ENCODE measurements at regions not wholly inside any gene's neighbourhood (a gene's known extent, or its start where the extent isn't known, plus 50 kb on each side); places are given as distances from the start of the nearest gene placed in this dataset.
A peak's percentile ranks its signal among the peaks of the same experiment; 100 is the strongest.

DNA sequence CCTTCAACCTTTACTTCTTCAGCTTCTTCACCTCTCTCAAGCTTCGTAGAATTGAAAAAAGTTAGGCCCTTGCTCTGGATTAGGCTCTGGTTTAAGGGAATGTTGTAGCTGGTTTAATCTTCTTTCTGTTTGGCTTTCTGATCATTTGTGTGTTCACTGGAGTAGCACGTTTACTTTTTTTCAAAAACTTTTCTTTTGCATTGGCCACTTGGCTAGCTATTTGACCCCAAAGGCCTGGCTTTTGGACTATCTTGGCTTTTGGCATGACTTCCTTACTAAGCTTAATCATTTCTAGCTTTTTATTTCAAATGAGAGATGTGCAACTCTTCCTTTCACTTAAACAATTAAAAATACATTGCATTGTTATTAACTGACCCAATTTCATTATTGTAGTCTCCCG, 1154.8 kb upstream of the ZEB2 start:
- no peak for DNase-seq (ENCODE audit: low spot score)

DNA sequence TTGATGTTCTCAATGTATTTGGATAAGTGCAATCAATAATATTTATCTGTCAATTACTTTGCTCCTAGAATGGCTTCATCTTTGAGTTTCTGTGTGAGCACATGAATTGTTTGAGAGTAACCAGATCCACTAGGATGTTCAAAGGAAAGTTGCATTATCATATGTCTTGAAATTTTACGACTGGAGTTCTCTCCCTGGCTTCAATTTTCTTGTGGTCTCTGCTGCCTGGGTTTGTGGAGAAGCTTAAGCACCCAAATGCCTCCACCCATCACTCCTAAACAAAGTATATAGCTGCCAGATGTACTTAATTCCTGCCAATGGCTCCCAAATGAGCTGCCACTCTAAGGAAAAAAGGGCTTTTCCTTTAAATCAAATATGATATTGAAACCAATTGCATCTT, 1149.4 kb upstream of the ZEB2 start:
- peak; percentile 43 for DNase-seq (ENCODE audit: low spot score)

DNA sequence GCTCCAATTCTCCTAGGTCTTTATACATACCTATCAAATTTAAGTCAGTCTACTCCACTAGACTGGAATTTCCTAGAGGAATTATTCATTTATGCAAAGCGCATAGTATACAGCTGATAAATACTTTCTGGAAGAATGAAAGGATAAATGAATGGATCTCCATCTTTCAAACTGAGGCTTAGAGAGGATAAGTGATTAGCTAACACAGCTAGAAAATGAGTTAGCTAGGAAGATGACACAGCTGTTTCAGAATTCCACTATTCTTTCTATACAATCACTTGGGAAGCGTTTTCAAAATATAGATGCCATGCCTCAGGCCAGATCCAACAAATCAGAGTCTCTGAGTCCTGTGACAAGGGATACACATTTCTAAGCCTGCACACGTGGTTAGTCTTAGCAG, 1146.6 kb upstream of the ZEB2 start:
- DNase-seq (ENCODE audit: low spot score), result no peak

DNA sequence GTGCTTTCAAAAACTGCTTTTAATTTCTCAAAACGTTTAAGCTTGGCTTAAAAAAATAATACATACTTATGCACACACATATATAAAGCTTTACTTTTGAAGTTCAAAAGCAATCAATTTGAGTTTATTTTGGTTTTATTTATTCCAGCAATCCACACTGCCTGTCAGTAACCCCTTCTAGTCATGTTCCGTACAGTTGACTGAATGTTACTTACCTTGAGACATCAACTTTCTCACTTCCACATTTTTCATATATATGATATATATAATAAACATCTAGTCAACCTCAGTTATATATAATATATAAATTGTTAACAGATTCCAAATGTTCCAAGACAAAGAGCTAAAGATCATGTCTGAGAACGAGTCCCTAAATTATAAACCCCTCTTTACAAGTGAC, 1137.3 kb upstream of the ZEB2 start:
- no peak for DNase-seq (ENCODE audit: low spot score)

DNA sequence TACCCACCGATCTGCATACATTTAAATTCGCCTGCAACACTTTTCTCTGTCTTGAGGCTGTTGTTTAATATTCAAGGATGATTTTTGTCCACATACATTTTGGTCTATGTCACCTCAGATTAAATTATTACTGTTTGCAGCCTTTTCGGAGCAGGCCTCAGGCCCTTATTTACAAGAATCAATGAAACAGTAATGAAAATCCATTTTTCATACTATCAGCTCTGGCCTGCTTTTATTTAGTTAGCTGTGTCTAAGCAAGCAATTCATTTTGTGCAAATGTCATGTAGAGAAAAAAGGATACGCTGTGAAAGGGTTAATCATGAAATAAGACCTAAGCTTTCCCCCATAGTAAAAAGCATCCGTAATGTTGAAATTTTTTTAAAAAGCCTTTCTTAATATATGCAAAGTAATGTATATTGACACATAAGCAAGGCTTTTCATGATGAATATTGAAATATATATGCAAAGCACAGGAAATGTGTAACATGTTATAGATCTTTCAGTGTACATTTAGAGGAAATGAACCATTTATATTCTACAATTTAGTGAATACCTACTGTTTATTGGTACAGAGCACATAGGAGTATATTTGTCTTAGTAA, 1135.3 kb upstream of the ZEB2 start:
- no peak for DNase-seq (ENCODE audit: low spot score)

DNA sequence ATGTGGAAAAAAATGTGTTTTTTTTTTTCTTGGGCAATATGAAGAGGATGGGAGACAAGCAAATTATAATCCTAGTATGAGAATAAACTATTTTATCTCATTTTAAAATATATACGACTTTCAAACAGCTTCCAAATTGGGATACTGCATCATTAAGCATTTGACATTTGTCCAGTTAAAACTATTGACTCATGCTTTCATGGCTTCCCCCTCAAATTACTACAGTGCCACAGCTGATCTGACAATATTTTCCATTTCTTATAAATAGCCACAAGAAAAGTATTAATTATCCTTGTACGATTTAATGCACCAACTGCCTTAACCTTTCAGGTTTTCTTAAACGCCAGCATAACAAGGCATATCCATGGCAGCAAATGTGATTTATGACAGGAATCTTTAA, 1134.8 kb upstream of the ZEB2 start:
- no peak for DNase-seq (ENCODE audit: low spot score)

DNA sequence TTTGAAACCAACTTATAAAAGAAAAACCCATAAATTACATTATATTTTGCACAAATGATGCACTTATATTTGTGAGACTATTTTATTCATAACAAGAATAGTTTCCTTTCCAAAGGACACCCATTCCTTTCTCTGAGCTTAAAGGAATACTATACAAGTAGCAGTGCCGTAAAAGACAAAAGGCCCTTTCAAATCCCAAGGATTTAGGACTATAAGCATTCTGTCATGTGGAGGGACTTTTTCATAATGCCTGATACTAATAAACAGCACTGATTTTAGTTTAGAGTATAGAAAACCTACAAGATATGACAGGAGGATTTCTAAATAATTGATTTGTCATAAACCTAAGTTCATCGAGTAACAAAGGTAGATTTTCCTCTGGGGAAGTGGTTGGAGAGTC, 1134.2 kb upstream of the ZEB2 start:
- no peak for DNase-seq (ENCODE audit: low spot score)

DNA sequence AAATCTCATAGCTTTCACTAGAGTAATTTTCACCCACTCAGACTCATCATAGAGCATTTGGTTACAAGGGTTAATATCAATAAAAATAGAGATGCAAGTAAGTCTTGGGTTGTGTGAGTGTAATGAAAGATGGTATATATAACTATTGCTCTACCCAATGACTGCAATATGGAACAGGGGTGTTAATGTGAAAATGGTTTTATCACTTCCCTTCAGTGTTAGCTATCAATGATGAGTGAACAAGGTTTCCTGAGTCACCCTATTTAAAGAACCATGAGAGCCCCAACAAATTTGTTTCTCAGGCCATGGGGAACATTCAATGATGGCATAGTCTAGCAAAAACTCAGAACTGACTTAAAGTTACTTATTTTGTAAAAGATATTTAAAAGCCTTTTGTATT, 1133.6 kb upstream of the ZEB2 start:
- DNase-seq (ENCODE audit: low spot score), result no peak

DNA sequence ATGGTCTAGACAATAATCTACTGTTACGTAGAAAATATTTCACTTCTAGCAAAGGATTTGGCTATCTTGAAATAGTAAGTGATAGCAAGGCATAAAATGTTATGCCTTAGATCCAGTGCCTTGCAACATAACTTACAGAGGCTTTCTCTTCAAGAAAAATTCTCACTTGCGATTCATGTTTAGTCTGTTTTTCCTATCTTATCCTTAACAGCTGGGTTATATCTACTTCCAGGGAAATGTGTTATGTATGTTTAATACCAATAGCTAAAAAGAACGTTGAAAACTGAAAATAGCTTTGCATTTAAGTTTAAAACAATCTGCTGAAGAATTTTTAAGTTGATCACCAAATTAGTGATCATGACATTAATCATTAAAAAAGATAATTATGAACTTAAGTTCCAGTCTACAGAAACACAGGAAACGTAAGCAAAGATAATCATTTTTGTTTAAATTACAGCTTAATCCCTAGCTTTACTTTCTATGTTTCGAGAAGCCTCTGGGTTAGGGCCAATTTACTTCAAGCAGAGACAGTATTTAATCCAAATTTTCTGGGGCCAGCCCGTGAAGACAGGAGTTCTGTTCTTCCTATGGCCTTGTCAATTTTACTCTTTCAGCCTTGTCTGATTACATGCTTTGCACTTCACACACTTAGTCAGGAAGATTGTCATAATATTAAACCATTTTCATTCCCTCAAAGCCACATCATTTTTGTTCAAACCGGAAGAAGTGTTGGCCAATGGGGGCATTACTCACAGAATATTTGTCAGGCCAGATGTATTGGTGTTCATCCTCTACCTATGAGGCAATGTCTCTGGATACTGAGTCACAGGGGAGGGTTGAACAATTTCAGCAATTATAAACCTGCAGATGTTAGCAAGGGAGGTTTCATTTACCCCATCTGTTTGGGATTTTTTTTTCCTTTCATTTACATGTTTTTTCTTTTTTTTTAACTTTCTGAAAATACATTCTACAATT, 1132.9 kb upstream of the ZEB2 start:
- DNase-seq (ENCODE audit: low spot score), result no peak

DNA sequence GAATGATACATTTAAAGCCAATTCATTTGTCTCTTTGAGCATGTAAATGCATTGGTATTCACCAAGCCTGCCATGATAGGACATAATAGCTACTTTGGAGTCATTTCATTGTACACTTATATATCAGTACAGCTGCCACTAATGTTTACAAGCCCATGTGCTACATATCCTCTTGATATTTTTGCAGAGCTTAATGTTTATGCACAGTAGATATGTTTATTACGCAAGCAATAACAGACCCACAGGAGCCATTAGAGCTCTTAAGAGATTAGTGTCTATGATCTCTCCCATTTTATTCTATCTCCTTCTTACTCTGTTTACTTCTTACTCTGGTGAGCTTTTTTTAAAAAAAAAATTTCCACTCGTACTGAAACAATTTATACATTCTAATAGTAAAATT, 1132.1 kb upstream of the ZEB2 start:
- DNase-seq (ENCODE audit: low spot score), result no peak

DNA sequence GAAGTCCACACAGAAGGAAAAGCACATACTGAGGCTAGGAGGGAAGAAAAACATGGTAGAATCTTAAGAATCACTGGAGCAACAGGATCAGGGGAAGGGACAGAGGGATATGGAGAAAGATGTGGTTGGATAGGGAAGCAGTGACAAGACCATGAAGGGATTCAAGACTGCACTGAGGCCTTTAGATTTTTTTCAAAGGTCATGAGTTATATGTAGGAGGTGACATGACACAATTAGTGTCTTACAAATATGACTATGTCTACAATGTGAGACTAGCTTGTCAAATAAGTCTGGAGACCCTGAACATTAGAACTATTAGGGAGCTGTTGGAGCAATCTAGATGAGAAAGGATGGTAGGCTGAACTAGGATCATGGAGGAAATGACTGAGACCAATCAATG, 1130.3 kb upstream of the ZEB2 start:
- DNase-seq (ENCODE audit: low spot score), result no peak

DNA sequence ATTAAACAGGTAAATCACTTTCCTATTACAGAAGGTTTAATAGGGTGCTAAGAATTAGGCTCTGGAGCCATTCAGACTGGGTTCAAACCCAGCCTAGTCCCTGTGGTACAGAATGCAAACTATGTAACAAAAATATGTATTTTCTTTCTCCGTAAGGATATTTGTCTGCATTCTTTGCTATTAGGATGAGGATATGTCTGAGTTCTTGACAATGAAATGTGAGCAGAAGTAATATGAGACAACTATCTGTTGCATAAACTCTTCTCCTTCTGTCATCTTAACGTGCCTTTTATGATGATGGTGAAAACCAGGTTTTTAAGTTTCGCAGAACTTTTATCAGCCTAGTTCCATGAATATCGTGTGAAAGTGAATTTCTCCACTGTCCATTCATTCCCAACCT, 1129.1 kb upstream of the ZEB2 start:
- no peak for DNase-seq (ENCODE audit: low spot score)

DNA sequence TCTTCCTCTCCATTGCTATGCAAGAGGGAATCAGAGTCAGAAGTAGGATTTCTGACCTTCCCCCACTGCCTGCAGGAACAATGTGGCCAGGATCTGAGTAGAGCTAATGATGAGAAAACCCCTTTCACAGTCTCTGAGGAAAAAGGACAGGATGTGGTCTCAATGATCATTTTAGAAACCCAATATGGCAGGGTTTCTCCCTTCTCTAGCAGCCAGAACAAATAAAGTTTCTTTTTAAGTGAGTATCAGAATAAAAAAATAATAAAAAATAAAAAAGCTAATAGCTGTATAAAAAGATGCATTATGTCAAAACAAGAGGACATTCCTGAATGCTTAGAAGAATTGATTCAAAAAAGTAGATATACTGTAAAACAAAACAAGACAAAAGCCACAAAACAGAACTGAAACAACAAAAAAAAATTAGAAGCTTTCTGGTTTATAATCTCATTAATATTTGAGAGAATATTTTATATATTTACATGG, 1124.9 kb upstream of the ZEB2 start:
- DNase-seq (ENCODE audit: low spot score), result no peak

DNA sequence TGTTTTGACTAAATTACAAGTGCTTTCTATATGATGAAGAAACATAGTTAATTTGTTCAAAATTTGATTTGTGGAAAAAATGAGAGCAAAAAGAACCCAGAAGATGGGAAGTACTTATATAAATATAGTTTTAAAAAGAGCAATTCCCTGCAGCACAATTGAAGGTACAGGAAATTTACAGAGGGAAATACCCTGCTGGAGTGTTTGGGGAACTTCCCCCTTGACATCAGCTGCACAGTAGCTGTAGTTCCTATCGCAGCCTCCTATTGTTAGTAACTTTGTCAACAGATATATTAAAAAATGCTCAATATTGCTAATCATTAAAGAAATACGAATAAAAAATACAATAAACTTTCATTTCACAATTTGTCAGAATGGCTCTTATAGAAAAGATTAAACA, 1118.8 kb upstream of the ZEB2 start:
- DNase-seq (ENCODE audit: low spot score), result no peak

DNA sequence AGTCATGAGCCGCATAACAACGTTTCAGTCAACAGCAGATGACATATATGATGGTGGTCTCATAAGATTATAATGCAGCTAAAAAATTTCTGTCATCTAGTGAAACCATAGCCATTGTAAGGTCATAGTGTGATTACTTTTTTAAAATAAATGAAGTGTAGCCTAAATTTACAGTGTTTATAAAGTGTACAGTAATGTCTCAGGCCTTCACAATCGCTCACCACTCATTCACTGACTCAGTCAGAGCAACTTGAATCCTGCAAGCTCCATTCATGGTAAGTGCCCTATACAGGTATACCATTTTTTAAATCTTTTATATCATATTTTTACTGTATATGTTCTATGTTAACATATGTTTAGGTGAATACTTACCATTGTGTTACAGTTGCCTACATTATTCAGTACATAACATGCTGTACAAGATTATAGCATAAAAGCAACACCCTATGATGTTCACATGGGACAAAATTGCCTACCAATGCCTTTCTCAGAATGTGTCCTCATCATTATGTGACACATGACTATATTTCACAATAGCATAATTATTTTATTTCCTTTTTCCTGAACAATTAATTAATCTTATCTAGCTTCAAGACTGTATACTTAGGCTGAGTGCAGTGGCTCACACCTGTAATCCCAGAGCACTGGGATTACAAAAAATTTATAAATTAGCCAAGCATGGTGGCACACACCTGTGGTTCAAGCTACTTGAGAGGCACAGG, 1115.9 kb upstream of the ZEB2 start:
- no peak for DNase-seq (ENCODE audit: low spot score)

DNA sequence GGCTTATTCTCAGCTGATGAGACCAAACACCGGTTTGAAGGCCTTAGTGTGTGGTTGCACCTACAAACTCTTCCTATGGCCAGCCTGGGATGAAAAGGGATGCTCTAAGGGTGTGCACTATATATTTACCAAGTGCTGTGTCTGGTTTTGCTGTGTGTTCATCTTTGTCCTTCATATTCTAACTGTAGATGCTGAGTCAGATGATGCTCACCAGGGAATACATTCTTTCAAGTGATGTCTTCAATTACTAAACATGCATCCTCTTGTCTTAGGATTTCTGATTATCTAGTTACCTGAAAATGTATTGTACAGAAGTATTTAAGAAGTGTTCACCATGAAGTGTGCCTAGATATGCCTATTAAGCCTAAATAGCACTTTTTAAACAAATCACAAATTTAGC, 1111.6 kb upstream of the ZEB2 start:
- no peak for DNase-seq (ENCODE audit: low spot score)

DNA sequence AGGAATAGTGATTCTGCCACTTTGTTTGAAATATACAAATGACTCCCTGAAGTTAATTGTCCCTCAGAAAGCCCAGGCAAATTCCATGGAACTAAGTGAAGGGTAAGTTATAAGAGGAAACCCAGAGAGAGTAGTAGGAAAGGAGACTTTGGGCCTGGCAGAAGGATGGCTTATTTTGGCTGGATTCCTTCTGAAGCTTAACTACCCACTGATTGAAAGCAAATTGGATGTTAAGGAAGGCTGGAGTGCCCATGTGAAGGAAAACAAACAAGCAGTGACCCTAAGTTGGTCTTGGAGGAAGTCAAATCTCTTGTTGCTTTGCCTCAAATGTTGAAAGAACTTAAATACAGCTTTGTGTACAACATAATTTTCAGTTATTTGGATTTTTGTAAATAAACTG, 1106.4 kb upstream of the ZEB2 start:
- DNase-seq (ENCODE audit: low spot score), result no peak

DNA sequence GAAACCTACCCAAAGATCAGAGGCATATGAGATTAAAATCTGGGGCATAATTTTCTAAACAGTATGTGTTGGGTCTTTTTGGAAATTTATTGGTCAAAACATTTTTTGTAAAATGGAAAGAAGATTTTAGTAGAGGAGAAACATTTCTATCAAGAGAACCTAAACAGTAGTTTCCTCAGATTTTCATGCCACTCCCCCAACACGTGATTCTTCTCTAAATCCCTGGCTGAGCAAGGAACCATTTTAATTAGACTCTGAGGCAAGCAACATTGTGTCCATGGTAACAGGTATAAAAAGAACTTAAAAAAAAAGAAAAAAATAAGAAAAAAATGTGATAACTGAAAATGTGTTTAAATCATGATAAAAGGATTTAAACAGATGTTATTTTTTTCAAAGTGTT, 1105.2 kb upstream of the ZEB2 start:
- DNase-seq (ENCODE audit: low spot score), result no peak

DNA sequence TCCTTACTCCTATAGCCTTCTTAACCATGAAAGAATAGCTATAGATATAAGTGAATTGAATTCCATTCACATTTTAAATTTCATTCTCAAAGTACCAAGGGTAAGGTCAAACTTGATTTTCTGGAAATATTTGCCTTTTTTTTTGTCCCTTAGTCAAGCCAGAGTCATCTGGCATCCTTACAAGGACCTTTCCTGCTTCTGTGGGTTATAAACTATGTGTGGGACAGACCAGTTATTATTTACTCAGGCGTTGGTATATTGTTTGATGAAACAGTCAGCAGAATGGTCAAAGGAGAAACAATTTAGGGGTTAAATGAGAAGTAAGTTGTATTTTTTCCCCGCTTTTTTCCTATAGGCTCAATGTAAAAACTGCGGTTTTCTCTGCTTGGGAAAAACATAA, 1103.2 kb upstream of the ZEB2 start:
- no peak for DNase-seq (ENCODE audit: low spot score)

DNA sequence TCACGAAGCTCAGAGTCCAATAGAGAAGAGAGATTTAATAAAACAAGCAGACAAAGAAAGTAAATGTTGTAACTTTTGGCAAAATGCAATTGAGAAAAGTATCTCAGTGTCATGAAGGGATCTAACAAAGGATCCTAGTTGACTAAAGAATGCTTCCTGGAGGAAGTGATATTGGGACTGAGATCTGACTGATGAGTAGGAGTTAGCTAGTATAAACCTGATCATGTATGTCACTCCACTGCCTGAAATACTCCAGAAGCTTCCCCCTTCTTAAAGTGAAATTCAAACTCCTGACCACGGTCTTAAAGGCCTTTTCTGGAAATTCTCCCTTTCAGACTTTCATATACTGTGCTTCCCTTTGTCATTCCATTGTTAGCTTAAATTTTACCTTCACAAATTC, 1102.4 kb upstream of the ZEB2 start:
- DNase-seq (ENCODE audit: low spot score), result no peak

DNA sequence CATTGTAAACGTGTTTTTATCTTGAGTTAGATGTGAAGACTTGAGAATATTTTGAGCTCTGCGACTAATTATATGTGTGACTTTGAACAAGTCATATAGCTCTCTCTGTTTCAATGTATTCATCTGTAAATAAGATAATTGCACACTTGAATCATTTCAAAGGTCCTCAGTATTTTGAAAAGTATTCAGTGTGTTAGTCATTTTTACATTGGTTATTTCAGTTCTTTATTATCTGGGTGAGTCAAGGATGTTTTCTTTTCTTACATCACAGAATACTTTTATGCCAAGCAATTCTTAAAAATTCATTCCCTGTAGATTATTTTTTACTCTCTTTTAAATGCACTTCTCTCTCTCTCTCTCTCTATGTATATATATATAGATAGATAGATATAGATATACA, 1098.0 kb upstream of the ZEB2 start:
- DNase-seq (ENCODE audit: low spot score), result no peak

DNA sequence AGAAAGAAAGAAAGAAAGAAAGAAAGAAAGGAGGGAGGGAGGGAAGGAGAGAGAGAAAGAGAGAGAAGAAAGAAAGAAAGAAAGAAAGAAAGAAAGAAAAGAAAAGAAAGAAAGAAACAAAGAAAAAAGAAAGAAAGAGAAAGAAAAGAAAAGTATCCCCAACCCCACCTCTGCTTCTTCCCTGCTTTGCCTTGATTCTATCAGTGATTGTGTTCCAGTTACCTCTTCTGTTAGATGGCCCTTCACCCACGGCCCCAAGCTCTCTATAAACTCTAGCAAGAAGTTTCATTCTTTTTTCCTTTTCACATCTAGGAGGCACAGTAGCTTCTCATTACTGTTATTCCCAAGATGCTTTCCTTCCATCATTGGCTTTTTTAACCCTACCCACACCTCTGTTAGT, 1097.5 kb upstream of the ZEB2 start:
- DNase-seq (ENCODE audit: low spot score), result no peak

DNA sequence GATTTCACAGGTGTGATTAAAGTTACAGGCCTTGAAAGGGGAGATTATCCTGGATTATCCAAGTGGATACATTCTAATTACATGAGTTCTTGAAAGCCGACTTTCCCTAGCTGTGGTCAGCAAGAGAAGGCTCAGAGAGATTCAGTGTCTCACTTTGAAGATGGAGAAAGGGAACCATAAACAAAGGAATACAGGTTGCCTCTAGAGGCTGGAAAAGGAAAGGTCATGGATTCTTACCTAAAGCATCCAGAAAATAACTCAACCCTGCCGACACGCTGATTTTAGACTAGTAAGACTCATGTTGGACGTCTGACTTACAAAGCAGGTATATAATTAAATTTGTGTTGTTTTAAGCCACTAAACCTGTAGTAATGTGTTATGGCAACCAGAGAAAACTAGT, 1095.7 kb upstream of the ZEB2 start:
- DNase-seq (ENCODE audit: low spot score), result no peak

All from SK-N-DZ (cell line).